Osteocyte (in vitro differentiated cells): ENCODE measurements at regions not wholly inside any gene's neighbourhood (a gene's known extent, or its start where the extent isn't known, plus 50 kb on each side); places are given as distances from the start of the nearest gene placed in this dataset.

Source experiments
- DNase-seq: peaks from one replicate; pipeline ENCODE4 v3.0.0; 2021; ENCODE audit warnings: mixed read lengths; ENCODE audit not compliant: unreplicated experiment; ENCODE audit errors: extremely low spot score
- H3K27ac Mint-ChIP-seq: one replicate; pipeline ENCODE4 v1.8.0; 2021; ENCODE audit warnings: mild to moderate bottlenecking, mixed read lengths; ENCODE audit not compliant: unreplicated experiment
- H3K27me3 Mint-ChIP-seq: one replicate; pipeline ENCODE4 v1.8.0; 2021; ENCODE audit warnings: mixed read lengths; ENCODE audit not compliant: unreplicated experiment
- H3K36me3 Mint-ChIP-seq: one replicate; pipeline ENCODE4 v1.8.0; 2021; ENCODE audit warnings: mixed read lengths; ENCODE audit not compliant: unreplicated experiment
- H3K4me1 Mint-ChIP-seq: one replicate; pipeline ENCODE4 v1.8.0; 2021; ENCODE audit warnings: mixed read lengths; ENCODE audit not compliant: unreplicated experiment
- H3K4me3 Mint-ChIP-seq: one replicate; pipeline ENCODE4 v1.8.0; 2021; ENCODE audit warnings: mild to moderate bottlenecking, moderate library complexity, mixed read lengths; ENCODE audit not compliant: unreplicated experiment
- H3K9me3 Mint-ChIP-seq: one replicate; pipeline ENCODE4 v1.8.0; 2021; ENCODE audit warnings: mixed read lengths; ENCODE audit not compliant: unreplicated experiment
- CTCF ChIP-seq: fragments of 200-600 bp; sonication (generic); IDR thresholded peaks from 2 replicates; pipeline ENCODE4 v1.5.0; 2021; ENCODE audit warnings: antibody characterized with exemption, mild to moderate bottlenecking, moderate library complexity

- no peak overlapping the region for H3K4me3 Mint-ChIP-seq
- H3K4me1 Mint-ChIP-seq, result no peaks in the 10 kb centered on the region
- H3K9me3 Mint-ChIP-seq, result no peaks in the 10 kb centered on the region
- H3K27me3 Mint-ChIP-seq, result peaks cover 29% of the 10 kb centered on the region
- no peak for DNase-seq
- H3K36me3 Mint-ChIP-seq, result no peaks in the 10 kb centered on the region
- TF ChIP-seq CTCF, result peak; percentile 64
- H3K27ac Mint-ChIP-seq, result no peak overlapping the region
Observed at GRCh38 chrX:71859637-71860036, 51.0 kb upstream of the NHSL2 start.
